Umbilical cord (tissue), 1 donor: ENCODE measurements at regions not wholly inside any gene's neighbourhood (a gene's known extent, or its start where the extent isn't known, plus 50 kb on each side); places are given as distances from the start of the nearest gene placed in this dataset.
"Not testable (repeated sequence)": the region's sequence is repeated elsewhere in the genome, so short reads cannot be mapped to it uniquely, and the experiment has no call there.

Experiments
- DNase-seq: peaks from one replicate; pipeline ENCODE4 v3.0.0-alpha.2; 2015; ENCODE audit warnings: low spot score

DNA sequence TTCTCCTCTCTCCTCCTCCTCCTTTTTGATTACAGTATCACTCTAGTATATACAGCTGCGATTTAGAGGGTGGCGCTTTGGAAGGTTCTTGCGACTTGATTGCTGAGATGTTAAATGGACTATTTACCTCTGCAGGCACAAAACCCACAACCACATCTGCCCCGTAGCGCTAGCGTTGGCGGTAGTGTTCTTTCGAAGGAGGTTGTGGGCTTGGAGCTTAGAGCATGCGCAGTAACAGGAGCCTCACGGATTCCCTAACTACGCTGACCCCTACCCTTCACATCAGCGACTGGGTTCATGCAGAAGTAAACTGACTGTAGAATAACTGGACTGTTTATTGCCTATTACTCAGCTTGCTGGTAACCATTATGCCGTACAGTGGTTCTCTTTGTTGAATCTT is 58.0 kb downstream of the CGGBP1 start:
- DNase-seq: no peak

GRCh38 chr3:87997966-87998365 is 60.8 kb downstream of the CGGBP1 start:
- DNase-seq: no peak

DNA sequence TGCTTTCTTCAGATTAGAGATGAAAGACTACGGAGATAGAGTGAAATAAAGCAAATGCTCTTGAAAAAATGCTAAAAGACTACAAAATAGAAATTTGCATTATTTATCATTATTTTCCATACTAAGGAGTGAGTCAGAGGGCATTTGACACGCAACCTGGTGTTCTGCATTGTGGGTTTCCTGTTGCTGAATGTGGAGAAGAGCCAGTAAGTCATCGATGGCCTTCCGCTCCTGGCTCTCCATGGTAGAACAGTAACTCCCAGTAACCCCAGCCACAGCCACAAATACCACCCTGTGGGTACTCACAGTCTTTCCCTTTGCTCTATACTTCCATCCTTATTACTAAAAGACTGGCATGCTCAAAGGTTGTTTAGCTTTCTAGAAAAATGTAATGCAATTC is 61.5 kb downstream of the CGGBP1 start:
- no peak for DNase-seq

DNA sequence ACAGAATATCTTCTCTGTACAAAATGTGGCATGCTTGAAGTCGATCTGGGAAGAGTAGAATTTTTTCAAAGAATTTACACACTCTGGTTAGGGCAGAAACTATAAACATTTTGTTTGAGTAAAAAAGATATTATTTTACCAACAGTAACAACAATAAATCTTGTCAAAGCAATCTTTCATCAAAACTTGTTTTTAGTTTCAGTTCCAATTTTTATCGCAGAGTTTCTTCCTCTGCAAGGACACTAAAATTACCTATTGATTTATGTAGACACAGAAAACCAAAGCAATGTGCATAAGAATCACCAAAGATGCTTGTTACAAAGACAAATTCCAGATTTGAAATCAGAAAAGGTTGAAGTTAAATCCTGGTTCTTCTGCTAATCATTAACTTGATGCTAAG is 61.9 kb downstream of the CGGBP1 start:
- no peak for DNase-seq

- DNase-seq: no peak
Observed at GRCh38 chr3:87993566-87993965, 65.2 kb downstream of the CGGBP1 start.

GRCh38 chr3:87987952-87988351 is 70.9 kb downstream of the CGGBP1 start:
- DNase-seq: peak; percentile 54

GRCh38 chr3:87982421-87982820 is 76.4 kb downstream of the CGGBP1 start:
- no peak for DNase-seq

DNA sequence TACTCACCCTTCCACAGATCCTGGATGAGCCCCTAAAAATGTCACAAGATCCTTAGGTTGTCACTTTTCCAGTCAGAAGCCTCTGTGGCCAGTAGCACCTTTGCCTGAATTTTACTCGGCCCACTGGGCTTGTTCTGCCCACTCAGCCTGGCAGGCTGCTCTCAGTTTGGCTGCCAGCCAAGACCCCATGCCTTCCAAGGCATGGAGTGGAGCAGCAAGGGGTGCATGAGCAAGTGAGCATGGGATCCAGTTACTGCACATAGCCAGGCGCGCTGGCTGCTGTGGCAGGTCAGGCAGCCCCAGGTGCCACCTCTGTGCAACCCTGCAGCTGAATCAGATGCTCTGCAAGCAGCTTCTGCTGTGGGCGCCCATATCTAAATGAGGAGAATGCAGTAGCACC is 79.3 kb downstream of the CGGBP1 start:
- DNase-seq: no peak

- no peak for DNase-seq
Observed at GRCh38 chr3:87977765-87978164, 81.0 kb downstream of the CGGBP1 start.

DNA sequence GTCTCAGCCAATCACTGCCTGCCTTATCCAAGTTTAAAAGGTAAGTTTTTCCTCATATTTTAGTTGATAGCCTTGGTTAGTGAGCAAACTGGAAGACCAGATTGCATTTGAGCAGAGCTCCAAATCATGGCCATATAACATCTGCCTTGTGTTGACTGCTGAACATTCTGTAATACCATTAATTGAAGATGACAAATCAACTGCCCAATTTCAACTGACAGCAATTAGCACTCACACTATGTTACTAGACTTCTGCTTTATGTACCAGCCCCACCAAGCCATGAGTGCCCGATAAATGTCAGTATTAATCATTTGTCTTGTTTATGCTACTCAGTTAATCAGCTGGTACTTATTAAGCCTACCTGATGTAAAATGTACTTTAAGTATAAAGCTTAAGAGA is 83.1 kb downstream of the CGGBP1 start:
- DNase-seq: no peak

- no peak for DNase-seq
Observed at GRCh38 chr3:87973906-87974305, 84.9 kb downstream of the CGGBP1 start.

DNA sequence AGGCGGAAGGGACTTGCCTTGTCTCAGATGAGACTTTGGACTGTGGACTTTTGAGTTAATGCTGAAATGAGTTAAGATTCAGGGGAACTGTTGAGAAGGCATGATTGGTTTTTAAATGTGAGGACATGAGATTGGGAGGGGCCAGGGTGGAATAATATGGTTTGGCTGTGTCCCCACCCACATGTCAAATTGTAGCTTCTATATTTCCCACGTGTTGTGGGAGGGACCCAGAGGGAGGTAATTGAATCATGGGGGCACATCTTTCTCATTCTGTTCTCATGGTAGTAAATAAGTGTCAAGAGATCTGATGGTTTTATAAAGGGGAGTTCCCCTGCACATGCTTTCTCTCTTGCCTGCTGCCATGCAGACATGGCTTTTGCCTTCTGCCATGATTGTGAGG is 89.2 kb downstream of the CGGBP1 start:
- DNase-seq: no peak

DNA sequence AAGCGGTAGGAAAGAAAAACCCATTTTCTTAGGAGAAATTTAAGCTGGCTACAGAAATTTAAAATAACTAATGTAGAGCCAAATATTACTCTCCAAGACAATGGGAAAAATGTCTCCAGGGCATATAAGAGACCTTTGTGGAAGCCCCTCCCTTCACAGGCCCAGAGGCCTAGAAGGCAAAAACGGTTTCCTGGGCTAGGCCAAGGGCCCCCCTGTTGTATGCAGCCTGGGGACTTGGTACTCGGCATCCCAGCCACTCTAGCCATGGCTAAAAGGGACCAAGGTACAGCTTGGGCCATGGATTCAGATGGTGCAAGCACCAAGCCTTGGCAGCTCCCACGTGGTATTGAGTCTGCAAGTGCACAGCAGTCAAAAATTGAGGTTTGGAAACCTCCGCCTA is 90.1 kb downstream of the CGGBP1 start:
- DNase-seq: no peak

GRCh38 chr3:87958289-87958688 is 100.5 kb downstream of the CGGBP1 start:
- DNase-seq: no peak

DNA sequence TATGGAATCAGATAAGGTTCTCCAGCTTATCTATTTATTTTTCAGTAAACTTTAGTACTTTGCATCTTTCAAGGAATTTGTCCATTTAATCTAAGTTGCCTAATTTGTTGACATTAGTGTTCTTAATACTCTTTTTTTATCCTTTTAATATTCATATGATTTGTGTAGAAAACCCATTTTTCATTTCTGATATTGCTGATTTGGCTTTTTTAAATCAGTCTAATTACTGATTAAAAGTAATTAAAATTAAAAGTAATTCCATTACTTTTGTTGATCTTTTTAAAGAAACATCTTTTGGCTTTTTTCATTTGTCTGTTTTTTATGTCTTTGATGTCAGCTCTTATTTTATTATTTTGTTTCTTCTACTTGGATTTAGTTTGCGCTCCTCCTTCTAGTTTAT is 101.2 kb downstream of the CGGBP1 start:
- DNase-seq: no peak

DNA sequence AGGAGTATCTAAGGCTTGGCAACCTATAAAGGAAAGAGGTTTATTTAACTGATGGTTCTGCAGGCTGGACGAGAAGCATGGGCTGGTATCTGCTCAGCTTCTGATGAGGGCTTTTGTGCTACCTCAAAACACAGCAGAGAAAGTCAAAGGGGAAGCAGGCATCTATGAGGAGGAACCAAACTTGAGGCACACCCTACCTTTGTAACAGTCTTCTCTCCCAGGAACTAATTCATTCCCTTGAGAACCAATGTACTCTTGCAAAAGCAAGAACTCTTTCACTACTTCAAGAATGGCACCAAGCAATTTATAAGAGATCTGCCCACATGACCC is 109.0 kb downstream of the CGGBP1 start:
- DNase-seq: no peak

GRCh38 chr3:87949189-87949878 is 109.5 kb downstream of the CGGBP1 start:
- DNase-seq: no peak

DNA sequence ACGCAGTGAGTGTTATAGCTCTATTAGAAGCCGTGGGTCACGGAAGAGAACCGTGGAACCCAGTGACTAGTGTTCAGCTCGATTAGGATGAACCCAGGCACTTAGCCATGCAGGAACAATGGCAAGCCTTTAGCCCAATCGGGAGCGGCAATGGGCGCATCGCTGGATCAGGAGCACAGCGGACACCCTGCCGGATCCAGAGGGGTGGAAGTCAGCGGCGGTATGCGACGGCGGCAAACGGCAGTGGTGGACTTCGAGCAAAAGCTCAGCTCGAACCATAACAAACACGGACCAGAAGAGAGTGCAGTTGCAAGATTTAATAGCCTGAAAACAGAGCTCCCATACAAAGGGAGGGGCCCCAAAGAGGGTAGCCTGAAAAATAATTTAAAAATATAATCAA is 112.8 kb downstream of the CGGBP1 start:
- not testable (repeated sequence) for DNase-seq

- DNase-seq: not testable (repeated sequence)
Observed at GRCh38 chr3:87942256-87942655, 116.5 kb downstream of the CGGBP1 start.

- DNase-seq: no peak
Observed at GRCh38 chr3:87924485-87924884, 134.3 kb downstream of the CGGBP1 start.

- no peak for DNase-seq
Observed at GRCh38 chr3:87920549-87920948, 138.3 kb downstream of the CGGBP1 start.

DNA sequence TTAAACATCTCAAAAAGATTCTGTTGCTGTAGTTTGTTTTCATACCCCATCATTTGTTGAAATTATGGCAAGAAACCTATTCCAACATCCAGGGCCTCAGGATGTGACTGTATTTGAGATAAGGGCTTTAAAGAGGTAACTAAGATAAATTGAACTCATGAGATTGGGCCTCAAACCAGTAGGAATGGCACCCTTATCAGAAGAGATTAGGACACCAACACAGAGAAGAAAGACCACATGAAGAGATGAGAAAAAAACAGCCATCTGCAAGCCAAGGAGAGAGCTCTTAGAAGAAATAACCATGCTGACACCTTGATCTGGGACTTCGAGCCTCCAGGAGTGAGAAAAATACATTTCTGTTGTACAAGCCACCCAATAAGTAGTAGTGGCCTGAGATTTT is 157.7 kb downstream of the CGGBP1 start:
- DNase-seq: no peak

DNA sequence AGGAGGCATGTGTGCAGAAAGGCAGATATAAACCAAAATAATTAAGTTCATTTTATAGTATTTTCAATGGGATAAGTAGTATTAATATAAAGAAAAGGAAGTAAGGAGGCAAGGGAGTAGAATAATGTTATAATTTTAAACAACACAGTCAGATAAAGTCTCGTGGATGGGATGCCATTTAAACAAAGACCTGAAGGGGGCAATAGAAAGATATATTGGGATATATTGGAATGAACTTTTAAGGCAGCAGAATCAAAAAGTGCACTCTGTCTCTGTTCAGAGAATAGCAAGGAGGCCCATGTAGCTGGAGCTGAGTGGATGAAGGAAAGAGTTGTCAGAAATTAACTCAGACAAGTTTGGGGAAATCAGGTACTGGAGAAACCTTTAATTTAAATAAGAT is 158.7 kb downstream of the CGGBP1 start:
- DNase-seq: no peak

DNA sequence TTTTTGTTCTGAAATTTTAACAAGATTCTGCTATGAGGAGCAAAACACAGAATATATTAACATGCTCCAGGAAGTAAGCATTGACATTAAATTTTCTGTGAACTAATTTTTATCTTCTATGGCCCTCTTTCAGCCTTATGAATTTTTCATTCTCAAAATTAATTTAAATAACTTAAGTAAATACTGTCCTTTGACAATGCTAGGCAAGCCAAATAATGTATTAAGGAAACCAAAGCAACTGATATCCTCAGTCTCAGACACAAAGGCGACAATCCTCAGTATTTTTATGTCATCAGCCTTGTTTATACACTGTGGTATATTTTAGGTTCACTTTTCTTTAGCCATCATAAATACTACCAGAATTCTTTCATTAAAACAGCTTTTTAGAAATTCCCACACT is 159.8 kb downstream of the CGGBP1 start:
- DNase-seq: no peak
